ENCODE measurements at regions not wholly inside any gene's neighbourhood (a gene's known extent, or its start where the extent isn't known, plus 50 kb on each side); places are given as distances from the start of the nearest gene placed in this dataset.

GRCh38 chr16:79483336-79483735 is 117.2 kb downstream of the MAF start:
- Histone ChIP-seq H4K20me1 (ENCODE audit: control insufficient read depth, extremely low read depth, insufficient read depth, low read length) (no peaks in the 10 kb centered on the region), H3K4me1 (ENCODE audit: control insufficient read depth, extremely low read depth, insufficient read depth, low read length) (no peaks in the 10 kb centered on the region), H3K27me3 (ENCODE audit: control insufficient read depth, extremely low read depth, insufficient read depth, low read length) (peaks cover 7% of the 10 kb centered on the region), H3K9me1 (ENCODE audit: control insufficient read depth, extremely low read depth, insufficient read depth, low read length) (no peaks in the 10 kb centered on the region), H3K9me3 (ENCODE audit: control insufficient read depth, low read depth, low read length) (no peaks in the 10 kb centered on the region), H3K36me3 (ENCODE audit: control insufficient read depth in 2 of 2, extremely low read depth in 1 of 2, insufficient read depth in 2 of 2, low read length in 2 of 2) (no peaks in the 10 kb centered on the region), H3K9ac (ENCODE audit: control insufficient read depth, extremely low read depth, insufficient read depth, low read length) (no peak overlapping the region), H3K4me2 (ENCODE audit: control insufficient read depth, extremely low read depth, insufficient read depth, low read depth, low read length) (no peak overlapping the region), H3K79me2 (ENCODE audit: control insufficient read depth, insufficient read depth, low read length) (no peaks in the 10 kb centered on the region), H3K4me3 (ENCODE audit: control insufficient read depth in 2 of 3, extremely low read depth in 1 of 3, insufficient read depth in 2 of 3, low read depth in 1 of 3, low read length in 3 of 3) (no peak overlapping the region), H3K27ac (ENCODE audit: control insufficient read depth, insufficient read depth, low read length) (no peak overlapping the region), H2AFZ (ENCODE audit: control insufficient read depth, low read length) (no peak overlapping the region)
- dilution Hi-C loops (cut with MboI; ENCODE audit: extremely low pct_ligation_motif_present, low sequenced_read_pairs) = no loop called here
- no peak for FAIRE-seq
- no peak for DNase-seq (ENCODE audit: low read depth, low spot score)
- TF ChIP-seq EZH2 (IDR thresholded peaks at IDR 0.05; ENCODE audit: low read length) (no peak), CTCF (optimal IDR thresholded peaks at IDR 0.05 in 1 of 3, IDR thresholded peaks at IDR 0.05 in 1 of 3, conservative IDR thresholded peaks at IDR 0.05 in 1 of 3; ENCODE audit: extremely low read depth in 1 of 3, insufficient read depth in 2 of 3, low read length in 3 of 3) (no peak)

GRCh38 chr16:79482011-79482410 is 118.5 kb downstream of the MAF start:
- dilution Hi-C loops (cut with MboI; ENCODE audit: extremely low pct_ligation_motif_present, low sequenced_read_pairs) = no loop called here
- no peak for FAIRE-seq

More at GRCh38 chr16:79482011-79482410, 118.5 kb downstream of the MAF start:
- no peaks in the 10 kb centered on the region for H3K9me3 ChIP-seq (ENCODE audit: control insufficient read depth, low read depth, low read length)
- H3K79me2 ChIP-seq (ENCODE audit: control insufficient read depth, insufficient read depth, low read length) = no peaks in the 10 kb centered on the region
- H2AFZ ChIP-seq (ENCODE audit: control insufficient read depth, low read length) = no peak overlapping the region
- H3K27me3 ChIP-seq (ENCODE audit: control insufficient read depth, extremely low read depth, insufficient read depth, low read length) = peaks cover 3% of the 10 kb centered on the region
- H3K9me1 ChIP-seq (ENCODE audit: control insufficient read depth, extremely low read depth, insufficient read depth, low read length) = no peaks in the 10 kb centered on the region
- H3K9ac ChIP-seq (ENCODE audit: control insufficient read depth, extremely low read depth, insufficient read depth, low read length) = no peak overlapping the region
- H3K4me2 ChIP-seq (ENCODE audit: control insufficient read depth, extremely low read depth, insufficient read depth, low read depth, low read length) = no peak overlapping the region
- no peaks in the 10 kb centered on the region for H3K4me1 ChIP-seq (ENCODE audit: control insufficient read depth, extremely low read depth, insufficient read depth, low read length)
- no peak for TF ChIP-seq CTCF (optimal IDR thresholded peaks at IDR 0.05 in 1 of 3, IDR thresholded peaks at IDR 0.05 in 1 of 3, conservative IDR thresholded peaks at IDR 0.05 in 1 of 3; ENCODE audit: extremely low read depth in 1 of 3, insufficient read depth in 2 of 3, low read length in 3 of 3)
- TF ChIP-seq EZH2 (IDR thresholded peaks at IDR 0.05; ENCODE audit: low read length) = no peak
- no peaks in the 10 kb centered on the region for H4K20me1 ChIP-seq (ENCODE audit: control insufficient read depth, extremely low read depth, insufficient read depth, low read length)
- H3K4me3 ChIP-seq (ENCODE audit: control insufficient read depth in 2 of 3, extremely low read depth in 1 of 3, insufficient read depth in 2 of 3, low read depth in 1 of 3, low read length in 3 of 3) = no peak overlapping the region
- no peaks in the 10 kb centered on the region for H3K36me3 ChIP-seq (ENCODE audit: control insufficient read depth in 2 of 2, extremely low read depth in 1 of 2, insufficient read depth in 2 of 2, low read length in 2 of 2)
- DNase-seq (ENCODE audit: low read depth, low spot score) = no peak
- no peak overlapping the region for H3K27ac ChIP-seq (ENCODE audit: control insufficient read depth, insufficient read depth, low read length)

All from keratinocyte (primary cell).